ENCODE measurements at regions not wholly inside any gene's neighbourhood (a gene's known extent, or its start where the extent isn't known, plus 50 kb on each side); places are given as distances from the start of the nearest gene placed in this dataset.

DNA sequence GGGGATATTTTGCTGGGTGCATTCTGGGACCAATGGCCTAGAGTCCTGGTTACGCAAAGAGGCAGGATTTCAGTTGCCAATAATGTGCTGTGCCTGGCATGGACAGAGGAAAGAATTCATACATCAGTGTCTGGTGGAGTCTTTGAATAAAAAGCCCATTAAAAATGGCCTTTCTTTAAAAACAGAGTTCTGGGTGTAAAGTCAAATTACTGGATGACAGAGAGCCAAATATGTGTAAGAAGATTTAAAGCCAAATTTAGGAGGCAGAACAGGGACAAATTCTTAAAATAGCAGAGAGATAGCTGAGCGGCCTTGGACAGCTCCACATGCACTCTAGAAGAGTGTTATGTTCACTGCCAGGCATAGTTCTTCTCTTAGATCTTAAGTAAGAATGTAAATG is 60.8 kb upstream of the MEOX2 start:
- Histone ChIP-seq H3K36me3 (ENCODE audit: control insufficient read depth, insufficient read depth, low read length) (no peaks in the 10 kb centered on the region), H3K27me3 (ENCODE audit: control insufficient read depth, insufficient read depth, low read length, poor library complexity, severe bottlenecking) (no peaks in the 10 kb centered on the region), H3K4me3 (ENCODE audit: insufficient read depth, low read depth, low read length) (no peak overlapping the region), H3K9me3 (ENCODE audit: control insufficient read depth, low read length) (no peaks in the 10 kb centered on the region), H3K4me1 (ENCODE audit: control insufficient read depth, insufficient read depth, low read length) (no peaks in the 10 kb centered on the region), H3K27ac (ENCODE audit: insufficient read depth, low read depth, low read length, poor library complexity, severe bottlenecking) (no peak overlapping the region)
- 92 to 98% methylated on average over 2 of the region's 2 CpGs for WGBS, 2 experiments

DNA sequence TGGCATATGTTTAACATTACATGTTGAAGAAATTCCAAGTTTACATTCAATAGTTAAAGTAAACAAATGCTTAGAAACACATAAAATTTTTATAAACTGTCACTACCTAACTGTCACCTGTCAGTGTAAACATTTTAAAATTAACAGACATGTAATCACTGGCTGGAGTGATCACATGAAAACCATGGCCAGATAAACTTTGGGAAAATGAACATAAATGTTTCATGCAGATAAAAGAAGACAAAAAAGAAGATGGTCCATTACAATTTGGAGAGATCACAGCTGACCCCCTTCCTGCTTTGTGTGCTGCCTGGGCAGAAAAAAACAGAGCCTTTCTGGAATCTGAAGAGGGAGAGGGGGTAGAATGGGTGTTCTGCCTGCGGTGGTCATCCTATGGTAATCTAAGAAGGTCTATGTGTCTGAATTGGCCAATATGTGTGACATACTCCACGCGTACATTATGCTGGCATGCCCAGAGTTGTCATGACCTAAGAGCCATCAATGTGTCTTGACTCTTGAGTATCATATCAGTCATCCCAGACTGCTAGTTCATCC is 57.5 kb upstream of the MEOX2 start:
- Histone ChIP-seq H3K4me1 (ENCODE audit: control insufficient read depth, insufficient read depth, low read length) (no peaks in the 10 kb centered on the region), H3K9me3 (ENCODE audit: control insufficient read depth, low read length) (no peaks in the 10 kb centered on the region), H3K36me3 (ENCODE audit: control insufficient read depth, insufficient read depth, low read length) (no peaks in the 10 kb centered on the region), H3K4me3 (ENCODE audit: insufficient read depth, low read depth, low read length) (no peak overlapping the region), H3K27me3 (ENCODE audit: control insufficient read depth, insufficient read depth, low read length, poor library complexity, severe bottlenecking) (no peaks in the 10 kb centered on the region), H3K27ac (ENCODE audit: insufficient read depth, low read depth, low read length, poor library complexity, severe bottlenecking) (no peak overlapping the region)
- WGBS, 2 experiments, result 94 to 96% methylated on average over 3 of the region's 3 CpGs

DNA sequence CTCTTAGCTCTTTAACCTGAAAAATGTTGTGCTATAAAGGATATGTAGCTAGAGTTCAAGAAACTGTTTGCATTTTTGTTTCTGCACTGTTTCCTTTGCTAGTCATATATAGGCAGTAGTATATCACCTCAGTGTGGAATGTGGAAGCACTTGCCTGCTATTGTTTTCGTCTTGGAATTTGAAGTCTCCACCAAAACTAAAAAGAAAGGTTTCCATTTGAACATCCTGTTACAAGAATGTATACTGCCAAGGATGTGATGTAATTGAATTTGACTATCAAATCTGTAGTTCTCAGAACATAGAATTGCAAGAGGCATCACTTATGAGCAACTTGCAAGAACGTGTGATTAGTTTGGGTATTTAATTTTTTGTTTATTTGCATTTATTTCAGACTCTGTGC is 51.1 kb upstream of the MEOX2 start:
- Histone ChIP-seq H3K4me3 (ENCODE audit: insufficient read depth, low read depth, low read length) (no peak overlapping the region), H3K36me3 (ENCODE audit: control insufficient read depth, insufficient read depth, low read length) (no peaks in the 10 kb centered on the region), H3K4me1 (ENCODE audit: control insufficient read depth, insufficient read depth, low read length) (no peaks in the 10 kb centered on the region), H3K27ac (ENCODE audit: insufficient read depth, low read depth, low read length, poor library complexity, severe bottlenecking) (no peak overlapping the region), H3K9me3 (ENCODE audit: control insufficient read depth, low read length) (no peaks in the 10 kb centered on the region), H3K27me3 (ENCODE audit: control insufficient read depth, insufficient read depth, low read length, poor library complexity, severe bottlenecking) (no peaks in the 10 kb centered on the region)
- WGBS, 2 experiments, result 80 to 89% methylated on average over 1 to 2 of the region's 2 CpGs

Measured in ectodermal cell (in vitro differentiated cells).